ENCODE measurements at regions not wholly inside any gene's neighbourhood (a gene's known extent, or its start where the extent isn't known, plus 50 kb on each side); places are given as distances from the start of the nearest gene placed in this dataset.

DNA sequence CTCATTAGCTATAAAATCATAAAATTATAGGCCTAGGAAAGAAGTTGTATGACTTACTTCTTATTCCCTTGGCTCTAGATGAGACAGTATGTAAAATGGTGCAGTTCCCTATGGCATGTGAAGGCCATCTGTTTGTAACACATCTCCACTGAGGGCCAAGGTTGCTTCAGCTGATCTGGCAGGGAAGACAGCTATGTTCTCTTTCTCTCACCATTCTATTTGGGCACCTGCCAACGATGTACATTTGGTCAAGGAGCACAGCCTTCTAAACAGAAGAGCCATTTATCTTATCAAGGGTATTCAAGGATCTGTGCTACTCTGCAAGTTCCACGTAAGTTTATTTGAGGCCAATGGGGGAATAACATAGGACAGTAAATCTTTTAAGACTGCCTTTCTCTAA, 129.8 kb upstream of the TOM1L1 start:
- intact Hi-C loops (cut with micrococcal nuclease) = no loop called here
- no peaks in the 10 kb centered on the region for H3K9me2 ChIP-seq (ENCODE audit: insufficient read depth)
- H3K27me3 ChIP-seq (ENCODE audit: insufficient read depth, low read length) = no peaks in the 10 kb centered on the region
- no peaks in the 10 kb centered on the region for H3K9me3 ChIP-seq (ENCODE audit: control insufficient read depth in 1 of 2, insufficient read depth in 1 of 2, low read depth in 1 of 2, low read length in 2 of 2)
- ATAC-seq = no peak
- RAD21 ChIA-PET (ENCODE audit: low non-redundant PET in 1 of 2, low total read pairs in 2 of 2, uncharacterized antibody in 2 of 2, unreplicated experiment in 2 of 2) = no interaction called here
- H3K36me3 ChIP-seq (ENCODE audit: control insufficient read depth in 1 of 2, insufficient read depth in 2 of 2, low read length in 2 of 2) = no peaks in the 10 kb centered on the region
- no TSS peak for BruUV-seq (replicated peaks)
- H2AFZ ChIP-seq (ENCODE audit: low read depth, low read length, poor library complexity, severe bottlenecking) = no peak overlapping the region
- CTCF ChIA-PET = no interaction called here
- no peaks in the 10 kb centered on the region for H4K20me1 ChIP-seq (ENCODE audit: insufficient read depth)
- H3K9ac ChIP-seq (ENCODE audit: low read length) = no peak overlapping the region
- POLR2A ChIA-PET = no interaction called here
- no peak overlapping the region for H3K4me2 ChIP-seq (ENCODE audit: low read length)
- DNase-seq (ENCODE audit: low read depth, low spot score) = no peak
- no peak overlapping the region for H3K4me3 ChIP-seq (replicated peaks in 1 of 2; ENCODE audit: low read depth in 1 of 2, low read length in 2 of 2)
- H3K79me2 ChIP-seq (ENCODE audit: insufficient read depth, low read length) = no peaks in the 10 kb centered on the region
- TF ChIP-seq, protein P1, sequence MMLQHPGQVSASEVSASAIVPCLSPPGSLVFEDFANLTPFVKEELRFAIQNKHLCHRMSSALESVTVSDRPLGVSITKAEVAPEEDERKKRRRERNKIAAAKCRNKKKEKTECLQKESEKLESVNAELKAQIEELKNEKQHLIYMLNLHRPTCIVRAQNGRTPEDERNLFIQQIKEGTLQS (IDR thresholded peaks at IDR 0.05) = no peak
- TF ChIP-seq, protein P2, sequence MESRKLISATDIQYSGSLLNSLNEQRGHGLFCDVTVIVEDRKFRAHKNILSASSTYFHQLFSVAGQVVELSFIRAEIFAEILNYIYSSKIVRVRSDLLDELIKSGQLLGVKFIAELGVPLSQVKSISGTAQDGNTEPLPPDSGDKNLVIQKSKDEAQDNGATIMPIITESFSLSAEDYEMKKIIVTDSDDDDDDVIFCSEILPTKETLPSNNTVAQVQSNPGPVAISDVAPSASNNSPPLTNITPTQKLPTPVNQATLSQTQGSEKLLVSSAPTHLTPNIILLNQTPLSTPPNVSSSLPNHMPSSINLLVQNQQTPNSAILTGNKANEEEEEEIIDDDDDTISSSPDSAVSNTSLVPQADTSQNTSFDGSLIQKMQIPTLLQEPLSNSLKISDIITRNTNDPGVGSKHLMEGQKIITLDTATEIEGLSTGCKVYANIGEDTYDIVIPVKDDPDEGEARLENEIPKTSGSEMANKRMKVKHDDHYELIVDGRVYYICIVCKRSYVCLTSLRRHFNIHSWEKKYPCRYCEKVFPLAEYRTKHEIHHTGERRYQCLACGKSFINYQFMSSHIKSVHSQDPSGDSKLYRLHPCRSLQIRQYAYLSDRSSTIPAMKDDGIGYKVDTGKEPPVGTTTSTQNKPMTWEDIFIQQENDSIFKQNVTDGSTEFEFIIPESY (IDR thresholded peaks at IDR 0.05; ENCODE audit: extremely low read depth, insufficient replicate concordance, low read length) = no peak
- no peak for TF ChIP-seq JUND (IDR thresholded peaks at IDR 0.05)
- no peak for TF ChIP-seq POLR2AphosphoS5 (IDR thresholded peaks at IDR 0.05; ENCODE audit: low read depth, low read length)
- no peak for TF ChIP-seq EZH2 (IDR thresholded peaks at IDR 0.05)
- no peak for TF ChIP-seq FOSL1 (IDR thresholded peaks at IDR 0.05; ENCODE audit: low read depth)
- no peak for TF ChIP-seq RAD21 (IDR thresholded peaks at IDR 0.05; ENCODE audit: low read depth)
- TF ChIP-seq SP1 (IDR thresholded peaks at IDR 0.05; ENCODE audit: low read depth) = no peak
- TF ChIP-seq SIN3A (IDR thresholded peaks at IDR 0.05; ENCODE audit: low read depth) = no peak
- TF ChIP-seq POLR2A (IDR thresholded peaks at IDR 0.05; ENCODE audit: borderline replicate concordance, extremely low read depth, insufficient read depth, insufficient read length) = no peak
- TF ChIP-seq EGR1 (IDR thresholded peaks at IDR 0.05; ENCODE audit: low read depth) = no peak
- no peak for TF ChIP-seq EZH2phosphoT487 (IDR thresholded peaks at IDR 0.05; ENCODE audit: borderline replicate concordance)
- H3K4me1 ChIP-seq (ENCODE audit: control insufficient read depth in 1 of 2, insufficient read depth in 2 of 2, low read length in 2 of 2) = no peaks in the 10 kb centered on the region
- H3K27ac ChIP-seq (ENCODE audit: low read depth, low read length) = no peak overlapping the region
